Loucy (cell line): ENCODE measurements at regions not wholly inside any gene's neighbourhood (a gene's known extent, or its start where the extent isn't known, plus 50 kb on each side); places are given as distances from the start of the nearest gene placed in this dataset.
"Not testable (repeated sequence)": the region's sequence is repeated elsewhere in the genome, so short reads cannot be mapped to it uniquely, and the experiment has no call there.

Source experiments
- CTCF ChIP-seq: fragments of 200-600 bp; sonication (generic); conservative IDR thresholded peaks from 2 replicates; pipeline ENCODE4 v1.5.1; 2014; ENCODE audit warnings: mild to moderate bottlenecking, antibody characterized with exemption, low read length
- EZH2phosphoT487 ChIP-seq: fragments of 200-600 bp; IDR thresholded peaks from 2 replicates; pipeline ENCODE4 v1.6.1; 2018; ENCODE audit warnings: antibody characterized with exemption, mild to moderate bottlenecking, moderate library complexity, borderline replicate concordance

DNA sequence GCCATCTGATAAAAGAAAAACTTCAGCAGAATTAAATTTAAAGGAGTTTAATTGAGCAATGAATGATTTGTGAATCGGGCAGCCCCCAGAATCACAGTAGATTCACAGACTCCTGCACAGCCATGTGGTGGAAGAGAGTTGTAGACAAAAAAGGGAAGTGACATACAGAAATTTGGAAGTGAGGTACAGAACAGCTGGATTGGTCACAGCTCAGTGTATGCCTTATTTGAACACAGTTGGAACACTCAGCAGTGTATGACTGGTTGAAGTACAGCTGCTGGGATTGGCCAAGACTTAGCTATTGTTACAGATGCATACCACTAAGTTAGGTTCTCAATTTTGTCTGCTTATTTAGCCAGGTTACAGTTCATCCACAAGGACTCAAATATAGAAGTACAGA is 213.9 kb upstream of the TMEM260 start:
- not testable (repeated sequence) for TF ChIP-seq EZH2phosphoT487, CTCF
